Stimulated activated CD4-positive, alpha-beta T cell treated with anti-CD3 and anti-CD28 coated beads, Interleukin-1b, Interleukin-23, amount 100 ng/mL, for 24 hours (primary cell): ENCODE measurements at regions not wholly inside any gene's neighbourhood (a gene's known extent, or its start where the extent isn't known, plus 50 kb on each side); places are given as distances from the start of the nearest gene placed in this dataset.
"Not testable (repeated sequence)": the region's sequence is repeated elsewhere in the genome, so short reads cannot be mapped to it uniquely, and the experiment has no call there.

ENCODE experiments used
- DNase-seq, 4 experiments: peaks; one replicate each; pipeline ENCODE4 v3.0.0-alpha.2; 2020; ENCODE audit warnings: low read depth in 4 of 4, low spot score in 1 of 4

DNA sequence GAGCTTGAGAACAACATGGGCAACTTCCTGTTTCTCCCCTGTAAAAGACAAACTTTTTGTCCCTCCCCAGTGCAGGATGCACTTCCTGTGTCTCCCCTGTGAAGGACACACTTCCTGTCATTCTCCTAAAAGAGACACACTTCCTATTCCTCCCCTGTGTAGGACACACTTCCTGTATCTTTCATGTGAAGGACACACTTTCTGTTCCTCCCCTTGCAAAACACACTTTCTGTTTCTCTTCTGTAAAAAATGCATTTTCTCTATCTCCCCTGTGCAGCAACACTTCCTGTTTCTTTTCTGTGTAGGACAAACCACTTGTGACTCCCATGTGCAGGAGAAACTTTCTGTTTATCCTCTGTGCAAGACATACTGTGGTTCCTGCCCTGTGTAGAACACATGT lies 488.6 kb upstream of the USP9Y start:
- DNase-seq = no peak

DNA sequence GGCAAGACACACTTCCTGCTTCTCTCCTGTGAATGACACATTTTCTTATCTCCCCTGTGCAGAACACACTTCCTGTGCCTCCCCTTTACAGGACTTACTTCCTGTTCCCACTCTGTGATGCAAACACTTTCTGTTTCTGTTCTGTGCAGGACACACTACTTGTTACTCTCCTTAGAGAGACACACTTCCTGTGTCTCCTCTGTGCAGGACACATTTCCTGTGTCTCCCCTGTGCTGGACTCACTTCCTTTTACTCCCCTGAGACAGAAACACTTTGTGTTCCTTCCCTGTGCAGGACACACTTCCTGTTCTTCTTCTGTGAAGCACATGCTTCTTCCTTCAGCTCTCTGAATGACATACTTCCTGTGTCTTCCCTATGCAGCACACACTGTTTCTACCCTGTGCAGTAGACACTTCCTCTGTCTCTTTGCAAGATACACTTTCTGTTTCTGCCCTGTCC lies 485.4 kb upstream of the USP9Y start:
- DNase-seq = no peak

DNA sequence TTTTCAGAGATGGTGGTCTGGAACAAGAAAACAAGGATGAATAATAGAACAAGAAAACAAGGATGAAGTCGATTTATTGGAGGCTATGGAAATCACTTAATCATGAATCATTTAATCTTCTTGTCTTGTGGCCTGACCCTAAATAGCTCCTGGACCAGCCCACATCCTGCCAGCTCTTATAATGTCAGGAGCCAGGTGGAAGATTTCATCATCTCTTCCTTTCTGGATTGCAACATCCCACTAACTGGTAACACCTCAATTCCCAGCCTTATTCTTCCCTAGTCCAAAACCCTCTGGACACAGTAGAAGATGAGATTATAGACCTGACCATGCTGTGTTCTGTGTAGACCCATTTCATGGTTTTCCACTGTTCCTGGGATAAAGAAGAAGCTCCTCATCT lies 470.1 kb upstream of the USP9Y start:
- DNase-seq = no peak

DNA sequence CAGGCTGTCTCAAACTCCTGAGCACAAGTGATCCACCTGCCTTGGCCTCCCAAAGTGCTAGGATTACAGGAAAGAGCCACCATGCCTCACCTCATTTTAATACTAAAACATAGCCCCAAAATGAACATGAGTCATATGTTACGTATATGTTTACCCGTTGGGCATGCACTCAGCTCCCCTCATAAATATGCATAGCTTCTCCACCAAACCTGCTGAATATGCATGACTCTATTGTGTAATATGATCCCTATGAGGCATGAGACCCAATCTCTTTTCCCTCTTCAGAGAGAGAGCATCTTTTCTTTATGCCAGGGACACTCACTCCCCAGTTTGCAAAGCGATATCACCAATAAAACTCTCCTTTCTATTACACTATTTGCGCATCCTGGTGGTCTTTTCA lies 464.6 kb upstream of the USP9Y start:
- no peak for DNase-seq

DNA sequence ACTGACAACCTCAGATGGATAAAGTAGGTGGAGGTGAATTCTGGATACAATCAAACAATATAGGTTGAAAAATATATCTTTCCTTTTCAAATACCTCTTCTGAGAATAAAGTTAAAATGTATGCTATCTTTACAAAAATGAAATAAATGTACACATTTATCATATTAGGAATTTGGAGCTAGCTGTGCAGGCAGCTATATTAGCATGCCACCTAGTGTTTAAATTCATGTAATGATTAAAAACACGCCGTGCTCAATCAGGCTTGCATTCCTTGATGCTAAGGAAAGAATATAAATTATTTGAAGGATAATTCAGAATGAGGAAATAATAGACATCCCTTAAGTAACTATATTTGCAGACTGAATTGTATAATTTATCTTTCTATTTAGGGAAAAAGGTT lies 460.7 kb upstream of the USP9Y start:
- DNase-seq = not testable (repeated sequence)

DNA sequence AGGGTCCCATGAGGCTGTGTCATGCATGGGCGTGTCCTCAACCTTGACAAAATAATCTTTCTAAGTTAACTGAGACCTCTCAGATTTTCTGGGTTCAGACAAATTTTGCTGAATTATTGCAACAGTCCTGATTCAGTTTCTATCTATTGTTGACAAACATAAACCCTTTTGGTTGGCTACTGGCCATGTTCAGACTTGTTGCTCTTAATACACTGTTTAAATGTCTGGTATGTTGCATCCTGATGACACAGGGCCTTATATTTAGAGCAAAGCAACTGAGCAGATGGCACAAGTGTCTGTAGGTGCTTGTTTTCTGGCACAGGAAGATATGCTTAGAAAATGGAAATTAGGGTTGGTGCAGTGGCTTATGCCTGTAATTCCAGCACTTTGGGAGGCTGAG lies 456.9 kb upstream of the USP9Y start:
- DNase-seq = no peak

DNA sequence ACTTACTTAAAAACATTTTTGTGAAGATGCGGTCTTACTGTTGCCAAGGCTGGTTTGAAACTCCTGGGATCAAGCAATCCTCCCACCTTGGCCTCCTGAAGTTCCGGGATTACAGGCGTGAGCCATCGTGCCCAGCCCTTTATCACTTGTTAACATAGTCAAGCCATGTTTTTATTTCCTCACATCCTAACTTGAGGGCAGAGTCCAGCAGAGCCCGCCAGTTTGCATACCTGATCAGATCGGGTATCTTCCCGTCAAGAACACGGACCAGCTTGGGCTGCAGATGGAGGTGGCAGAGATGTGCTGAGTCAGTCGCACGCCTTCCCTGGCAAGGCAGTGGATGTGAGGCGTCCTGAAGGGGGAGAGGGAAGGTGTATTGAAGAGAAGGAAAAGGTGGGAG lies 447.3 kb upstream of the USP9Y start:
- DNase-seq = no peak

DNA sequence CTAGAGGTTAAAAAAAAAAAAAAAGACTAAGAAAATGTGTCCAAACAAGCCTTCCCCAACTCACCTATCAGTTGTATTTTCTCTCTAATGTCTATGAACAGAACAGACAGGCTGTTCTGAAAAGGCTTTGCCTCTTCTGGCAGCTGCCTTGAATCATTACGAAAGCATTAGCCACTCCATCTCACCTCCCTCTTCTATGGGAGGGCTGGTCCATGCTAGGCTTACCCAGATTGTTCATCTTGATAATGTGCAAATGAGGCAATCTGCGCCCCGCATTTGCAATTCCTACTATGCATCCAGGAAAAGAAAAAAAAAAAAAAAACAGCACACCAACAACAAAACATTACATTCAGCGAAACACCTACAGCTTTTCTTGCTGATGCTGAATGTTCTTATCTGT lies 429.9 kb upstream of the USP9Y start:
- no peak for DNase-seq

DNA sequence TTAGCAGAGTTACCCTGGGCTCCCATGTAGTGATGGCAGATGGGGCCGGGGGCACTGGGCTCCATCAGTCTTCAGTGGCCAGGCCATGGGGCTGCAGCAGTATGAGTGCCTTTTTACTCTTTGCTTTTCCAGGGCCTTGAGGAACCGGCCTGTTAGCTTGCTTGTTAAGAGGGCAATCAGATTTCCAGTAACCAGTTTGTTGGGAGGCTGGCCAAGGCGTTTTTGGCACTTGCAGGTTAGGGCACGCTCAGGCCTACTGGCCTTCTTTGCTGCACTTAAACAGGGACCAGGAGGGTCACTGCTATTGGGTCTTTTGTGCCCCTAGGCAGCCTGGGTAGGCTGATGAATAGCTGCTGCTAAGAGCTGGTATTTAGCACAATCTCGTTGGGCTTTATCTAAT lies 415.4 kb upstream of the USP9Y start:
- no peak for DNase-seq

DNA sequence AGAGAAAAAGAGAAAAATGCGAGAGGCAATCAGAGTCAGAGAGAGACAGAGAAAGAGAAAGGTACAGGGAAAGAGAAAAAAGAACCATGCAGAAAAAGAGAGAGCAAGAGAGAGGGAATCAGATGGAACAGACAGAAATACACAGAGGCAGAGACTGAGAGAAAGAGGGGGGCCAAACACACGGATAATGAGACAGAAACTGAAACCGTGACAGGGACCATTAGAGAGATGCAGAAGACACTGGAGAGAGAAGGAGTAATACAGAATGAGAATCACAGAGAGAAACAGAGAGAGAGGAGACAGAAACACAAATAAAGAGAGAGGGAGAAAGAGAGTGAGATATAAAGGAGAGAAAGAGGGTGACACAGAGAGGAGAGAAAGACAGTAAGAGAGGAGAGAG lies 412.1 kb upstream of the USP9Y start:
- DNase-seq = no peak

DNA sequence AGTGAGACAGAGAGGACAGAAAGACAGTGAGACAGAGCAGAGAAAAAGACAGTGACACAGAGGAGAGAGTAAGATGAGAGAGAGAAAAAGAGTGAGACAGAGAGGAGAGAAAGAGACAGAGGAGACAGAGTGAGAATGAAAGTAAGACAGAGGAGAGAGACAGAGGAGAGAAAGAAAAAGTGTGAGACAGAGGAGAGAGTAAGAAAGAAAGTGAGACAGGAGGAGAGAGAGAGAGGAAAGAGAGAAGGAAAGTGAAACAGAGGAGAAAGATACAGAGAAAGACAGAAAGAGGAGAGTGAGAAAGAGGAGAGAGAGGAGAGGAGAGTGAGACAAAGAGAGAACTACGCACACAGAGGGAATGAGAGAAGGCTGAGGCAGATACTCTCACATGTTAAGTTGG lies 411.6 kb upstream of the USP9Y start:
- no peak for DNase-seq

DNA sequence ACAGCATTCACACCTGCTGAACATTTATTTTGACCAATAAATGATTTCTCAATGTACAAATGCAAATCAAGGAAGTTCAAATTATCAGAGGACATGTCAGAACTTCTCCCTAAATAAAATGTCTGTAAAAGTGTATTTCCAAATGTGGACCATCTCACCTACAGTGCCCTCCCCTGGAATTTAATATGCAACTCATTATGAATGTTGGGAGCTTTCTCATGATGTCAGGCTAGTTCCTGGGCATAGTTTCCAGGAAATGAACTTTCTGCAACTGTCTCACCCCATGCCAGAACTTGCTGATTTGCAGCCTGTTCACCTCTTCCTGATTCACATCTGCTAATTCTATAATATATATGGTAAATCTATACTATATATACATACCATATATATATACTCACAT lies 408.5 kb upstream of the USP9Y start:
- no peak for DNase-seq

DNA sequence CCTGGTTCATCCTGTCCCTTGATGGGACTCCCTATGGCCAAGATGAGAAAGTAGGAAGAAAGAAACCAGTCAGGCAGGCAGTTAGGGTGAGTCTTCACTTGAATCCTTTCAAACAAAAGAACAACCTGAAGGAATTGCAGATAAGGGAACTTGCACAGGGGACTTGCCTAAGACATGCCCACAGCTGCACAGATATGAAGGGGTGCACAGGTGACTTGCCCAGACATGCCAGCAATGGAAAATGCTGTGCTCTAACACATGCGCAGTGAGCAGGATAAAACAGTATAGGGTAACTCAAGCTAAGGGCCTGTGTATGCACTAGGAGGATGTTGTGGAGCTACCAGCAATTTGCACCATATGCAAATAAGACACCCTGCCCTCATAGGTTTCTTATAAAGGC lies 404.6 kb upstream of the USP9Y start:
- DNase-seq = no peak

DNA sequence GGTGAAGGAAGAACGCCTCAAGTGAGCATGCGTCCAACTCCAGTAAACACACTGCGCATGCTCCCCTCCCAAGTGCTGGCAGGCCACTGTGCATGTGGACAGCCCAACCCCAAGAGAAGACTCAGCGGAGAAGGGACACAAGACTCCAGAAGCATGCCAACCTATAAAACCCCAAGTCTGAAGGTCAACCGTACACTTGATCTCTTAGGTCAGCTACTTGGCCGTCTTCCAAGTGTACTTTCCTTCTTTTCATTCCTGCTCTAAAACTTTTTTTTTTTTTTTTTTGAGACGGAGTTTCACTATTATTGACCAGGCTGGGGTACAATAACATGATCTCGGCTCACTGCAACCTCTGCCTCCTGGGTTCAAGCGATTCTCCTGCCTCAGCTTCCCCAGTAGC lies 401.2 kb upstream of the USP9Y start:
- not testable (repeated sequence) for DNase-seq

DNA sequence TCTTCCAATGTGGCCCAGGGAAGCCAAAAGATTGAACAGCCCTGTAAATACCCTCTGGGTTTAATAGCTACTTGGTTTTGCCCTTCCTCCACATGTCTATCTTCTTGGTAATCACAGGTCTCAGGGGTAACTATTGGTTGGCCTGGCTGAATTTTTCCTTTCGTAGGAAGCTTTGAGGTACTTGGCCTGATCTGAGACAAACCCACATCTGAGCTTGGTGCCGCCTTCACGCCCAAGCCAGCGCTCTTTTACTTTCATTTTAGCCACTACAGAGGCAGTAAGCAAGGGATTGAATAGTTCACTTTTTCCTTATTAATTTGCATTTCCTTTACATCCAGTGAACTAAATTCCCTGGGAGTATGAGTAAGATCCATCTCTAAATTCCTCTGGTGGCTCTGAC lies 397.6 kb upstream of the USP9Y start:
- no peak for DNase-seq

DNA sequence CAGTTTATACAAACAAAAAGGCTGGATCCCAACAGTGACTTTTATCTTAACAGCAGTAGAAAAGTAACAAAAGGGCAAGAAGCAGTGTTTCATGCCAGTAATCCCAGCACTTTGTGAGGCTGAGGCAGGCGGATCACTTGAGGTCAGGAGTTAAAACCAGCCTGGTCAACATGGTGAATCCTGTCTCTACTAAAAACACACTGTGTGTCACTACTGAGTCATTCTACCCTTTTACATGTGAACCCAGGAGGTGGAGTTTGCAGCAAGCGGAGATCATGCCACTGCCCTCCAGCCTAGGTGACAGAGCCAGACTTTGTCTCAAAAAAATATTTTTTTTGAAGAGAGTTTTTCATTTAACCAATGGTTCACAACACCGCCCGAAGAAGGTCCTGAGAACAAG lies 395.6 kb upstream of the USP9Y start:
- no peak for DNase-seq

DNA sequence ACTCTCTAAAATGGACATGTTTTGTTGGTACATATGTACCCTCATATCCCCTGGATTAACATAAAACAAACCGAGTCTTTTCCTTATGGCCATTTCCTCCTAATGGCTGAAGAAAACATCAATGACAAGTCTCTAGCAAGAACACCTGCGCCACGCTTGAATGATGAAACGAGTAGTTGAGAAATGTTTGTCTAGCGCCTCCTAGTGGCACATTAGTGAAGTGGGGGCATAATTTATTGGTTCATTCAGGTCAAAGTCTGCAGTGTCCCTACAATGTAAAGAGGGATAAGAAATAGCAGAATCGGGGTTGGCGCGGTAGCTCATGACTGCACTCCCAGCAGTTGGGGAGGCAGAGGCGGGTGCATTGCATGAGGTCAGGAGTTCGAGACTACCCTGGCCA lies 391.8 kb upstream of the USP9Y start:
- no peak for DNase-seq

DNA sequence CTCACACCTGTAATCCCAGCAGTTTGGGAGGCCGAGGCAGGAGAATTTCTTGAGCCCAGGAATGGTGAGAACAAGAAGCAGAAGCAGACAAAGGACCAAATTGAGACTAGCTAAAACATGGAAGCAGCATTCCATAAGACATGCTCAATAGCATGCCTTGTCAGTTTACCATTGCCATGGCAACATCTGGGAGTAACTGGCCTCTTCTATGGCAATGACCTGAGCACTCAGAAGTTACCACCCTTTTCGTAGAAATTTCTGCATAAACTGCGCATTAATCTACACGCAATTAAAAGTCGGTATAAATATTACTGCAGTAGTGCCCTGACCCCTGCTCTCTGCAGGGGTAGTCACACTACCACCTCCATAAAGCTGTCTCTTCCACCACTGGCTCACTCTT lies 390.2 kb upstream of the USP9Y start:
- no peak for DNase-seq

DNA sequence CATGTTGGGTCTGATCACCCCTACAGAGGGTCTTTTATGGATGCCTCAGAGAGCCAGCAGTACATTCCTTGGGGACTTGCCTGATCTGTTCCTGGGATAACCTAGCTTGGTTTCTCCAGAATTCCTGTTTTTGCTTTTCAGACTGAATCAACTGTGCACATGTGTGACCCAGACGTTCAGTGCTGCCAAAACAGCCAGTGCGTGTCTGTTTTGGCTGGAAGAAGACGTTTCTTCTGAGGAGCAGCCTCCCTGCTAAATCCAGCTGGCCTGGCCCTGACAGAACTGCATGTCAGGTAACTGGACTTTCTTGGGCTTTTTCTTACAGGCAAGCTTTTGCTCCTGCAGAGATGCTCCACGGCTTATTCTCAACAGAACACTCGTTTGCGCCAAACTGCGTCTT lies 373.3 kb upstream of the USP9Y start:
- no peak for DNase-seq

DNA sequence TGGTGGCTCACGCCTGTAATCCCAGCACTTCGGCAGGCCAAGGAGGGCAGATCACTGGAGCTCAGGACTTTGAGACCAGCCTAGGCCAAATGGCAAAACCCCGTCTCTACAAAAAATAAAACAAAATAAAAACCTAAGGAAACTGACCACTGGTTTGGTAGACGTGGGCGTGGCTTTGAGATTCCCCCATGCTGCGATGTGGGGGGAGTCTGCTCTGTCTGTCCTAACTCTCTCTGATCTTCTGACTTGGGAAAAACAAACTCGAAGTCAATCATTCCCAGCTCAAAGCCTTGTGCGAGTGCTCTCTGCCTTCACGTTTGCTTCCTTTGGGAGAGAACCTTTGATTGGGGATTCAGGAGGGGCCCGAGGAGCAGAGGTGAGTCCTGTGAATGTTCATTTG lies 369.1 kb upstream of the USP9Y start:
- DNase-seq = not testable (repeated sequence)

DNA sequence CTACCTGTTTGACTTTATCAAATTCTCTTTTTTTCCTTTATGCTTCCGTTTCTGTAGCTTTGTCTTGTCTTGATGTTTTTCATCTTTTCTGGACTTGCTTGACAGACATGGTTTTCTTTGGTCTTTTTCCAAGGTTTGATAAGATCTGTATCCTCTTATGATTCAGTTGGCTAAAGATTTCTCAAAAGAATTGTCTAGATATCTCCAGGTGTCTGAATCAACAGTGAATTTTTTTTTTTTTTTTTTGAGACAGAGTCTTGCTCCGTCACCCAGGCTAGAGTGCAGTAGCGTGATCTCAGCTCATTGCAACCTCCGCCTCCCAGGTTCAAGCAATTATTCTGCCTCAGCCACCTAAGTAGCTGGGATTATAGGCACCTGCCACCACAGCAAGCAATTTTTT lies 357.8 kb upstream of the USP9Y start:
- DNase-seq = no peak

DNA sequence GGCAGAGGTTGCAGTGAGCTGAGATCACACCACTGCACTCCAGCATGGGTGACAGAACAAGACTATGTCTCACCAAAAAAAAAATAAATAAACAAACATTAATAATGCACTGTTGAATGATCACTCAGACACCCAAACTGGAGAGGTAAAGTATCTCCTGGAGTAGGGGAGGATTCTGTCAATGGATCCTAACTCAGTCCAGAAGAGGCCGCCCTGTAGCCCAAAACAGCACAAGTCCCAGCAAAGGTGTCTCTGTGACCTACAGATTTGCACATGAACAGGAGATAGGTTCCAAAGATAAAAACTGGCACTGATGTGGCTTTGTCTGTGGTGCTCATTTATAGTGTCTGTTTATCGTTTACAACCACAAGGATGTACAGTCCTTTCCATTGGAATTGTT lies 352.9 kb upstream of the USP9Y start:
- DNase-seq = no peak

DNA sequence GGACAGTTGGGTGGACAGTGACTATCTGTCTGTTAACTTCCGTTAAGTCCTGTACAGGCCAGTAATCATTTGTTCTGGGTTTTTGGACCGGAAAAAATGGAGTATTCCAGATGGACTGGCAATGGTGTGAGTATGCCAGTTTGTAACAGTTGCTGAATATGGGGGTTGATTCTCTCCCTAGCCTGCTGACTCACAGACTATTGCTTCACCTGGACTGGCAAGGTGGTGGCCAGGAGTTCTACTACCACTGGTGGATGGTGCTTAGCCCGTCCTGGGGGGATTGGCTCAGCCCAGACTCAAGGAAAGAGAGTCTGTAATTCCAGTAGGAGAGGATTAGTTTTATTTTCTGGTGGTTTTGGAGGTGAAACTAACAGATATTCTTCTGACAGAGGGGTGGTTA lies 343.8 kb upstream of the USP9Y start:
- no peak for DNase-seq

DNA sequence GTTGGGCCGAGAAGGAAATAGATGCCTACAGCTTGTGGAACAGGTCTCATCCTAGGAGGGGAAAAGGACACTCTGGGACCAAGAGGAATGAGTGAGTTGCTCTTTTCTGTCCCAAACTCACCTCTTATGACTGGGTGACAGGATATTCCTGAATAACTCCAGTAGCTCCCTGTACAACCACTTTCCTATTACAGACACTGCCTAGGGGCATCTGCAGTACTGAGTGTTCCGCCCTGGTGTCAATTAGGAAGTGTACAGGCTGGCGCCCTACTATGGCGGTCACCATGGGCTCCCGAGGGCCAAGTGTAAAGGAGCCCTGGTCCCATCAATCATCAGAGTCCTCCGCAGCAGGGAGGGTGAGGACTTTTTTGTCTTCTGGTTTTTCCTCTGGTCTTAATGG lies 343.4 kb upstream of the USP9Y start:
- no peak for DNase-seq
